ENCODE measurements at regions not wholly inside any gene's neighbourhood (a gene's known extent, or its start where the extent isn't known, plus 50 kb on each side); places are given as distances from the start of the nearest gene placed in this dataset.

GRCh38 chr15:46595016-46595415 is 960.2 kb downstream of the SQOR start:
- intact Hi-C loops (cut with micrococcal nuclease) = no loop called here
- H3K9ac ChIP-seq (ENCODE audit: low read length) = no peak overlapping the region

GRCh38 chr15:46607077-46607476 is 972.2 kb downstream of the SQOR start:
- Histone ChIP-seq H3K4me2 (replicated peaks; ENCODE audit: low read depth, low read length, poor library complexity, severe bottlenecking) (no peak overlapping the region), H4K20me1 (ENCODE audit: control insufficient read depth, insufficient read depth, low read length, poor library complexity, severe bottlenecking) (no peaks in the 10 kb centered on the region), H3K4me3 (ENCODE audit: control extremely low read depth in 1 of 5, extremely low read depth in 1 of 5, insufficient read depth in 1 of 5, low read depth in 2 of 5, low read length in 4 of 5) (no peak overlapping the region), H3K4me1 (ENCODE audit: control insufficient read depth in 2 of 2, insufficient read depth in 2 of 2, low read length in 2 of 2) (no peaks in the 10 kb centered on the region), H3K27ac (ENCODE audit: low read length in 2 of 2) (no peak overlapping the region), H3K9me3 (ENCODE audit: control extremely low read depth in 1 of 3, control insufficient read depth in 2 of 3, insufficient read depth in 1 of 3, low read length in 2 of 3) (no peaks in the 10 kb centered on the region), H3K27me3 (replicated peaks in 1 of 4; ENCODE audit: control extremely low read depth in 1 of 4, control insufficient read depth in 3 of 4, insufficient read depth in 4 of 4, low read length in 3 of 4) (no peaks in the 10 kb centered on the region), H3K79me2 (ENCODE audit: control insufficient read depth, insufficient read depth, low read length) (no peaks in the 10 kb centered on the region), H2AFZ (ENCODE audit: insufficient read depth, low read depth, low read length, poor library complexity, severe bottlenecking) (no peak overlapping the region), H3K36me3 (replicated peaks in 1 of 2; ENCODE audit: control extremely low read depth in 1 of 2, control insufficient read depth in 1 of 2, extremely low read depth in 1 of 2, insufficient read depth in 2 of 2, low read length in 1 of 2) (no peaks in the 10 kb centered on the region), H3K9ac (ENCODE audit: low read length) (no peak overlapping the region)
- intact Hi-C loops (cut with micrococcal nuclease) = no loop called here
- WGBS (ENCODE audit: insufficient coverage) = 78% methylated on average over 1 of the region's 3 CpGs
- no peaks in the 10 kb centered on the region for H3K9me3 Mint-ChIP-seq (ENCODE audit: insufficient read depth)
- no peaks in the 10 kb centered on the region for H3K4me1 Mint-ChIP-seq
- no peak overlapping the region for H3K4me3 Mint-ChIP-seq
- H3K27me3 Mint-ChIP-seq = no peaks in the 10 kb centered on the region
- no peak for DNase-seq
- TF ChIP-seq CTCF (IDR thresholded peaks at IDR 0.05) (no peak), EZH2 (IDR thresholded peaks at IDR 0.05; ENCODE audit: borderline replicate concordance, insufficient read depth, low read depth, low read length, poor library complexity, severe bottlenecking) (no peak)
- CTCF ChIA-PET = no interaction called here
- no peak overlapping the region for H3K27ac Mint-ChIP-seq
- ATAC-seq (ENCODE audit: low read depth) = no peak
- POLR2A ChIA-PET = no interaction called here

More at GRCh38 chr15:46595016-46595415, 960.2 kb downstream of the SQOR start:
- Mint-ChIP-seq H3K27me3 (no peaks in the 10 kb centered on the region), H3K9me3 (ENCODE audit: insufficient read depth) (peaks cover 6% of the 10 kb centered on the region), H3K4me1 (no peaks in the 10 kb centered on the region), H3K4me3 (no peak overlapping the region), H3K27ac (no peak overlapping the region)
- Histone ChIP-seq H3K4me1 (ENCODE audit: control insufficient read depth in 2 of 2, insufficient read depth in 2 of 2, low read length in 2 of 2) (no peaks in the 10 kb centered on the region), H3K9me3 (ENCODE audit: control extremely low read depth in 1 of 3, control insufficient read depth in 2 of 3, insufficient read depth in 1 of 3, low read length in 2 of 3) (peaks cover 0 to 1% (median 0%) of the 10 kb centered on the region in 3 donors), H2AFZ (ENCODE audit: insufficient read depth, low read depth, low read length, poor library complexity, severe bottlenecking) (no peak overlapping the region), H3K4me3 (ENCODE audit: control extremely low read depth in 1 of 5, extremely low read depth in 1 of 5, insufficient read depth in 1 of 5, low read depth in 2 of 5, low read length in 4 of 5) (no peak overlapping the region), H3K27ac (ENCODE audit: low read length in 2 of 2) (no peak overlapping the region), H3K79me2 (ENCODE audit: control insufficient read depth, insufficient read depth, low read length) (no peaks in the 10 kb centered on the region), H4K20me1 (ENCODE audit: control insufficient read depth, insufficient read depth, low read length, poor library complexity, severe bottlenecking) (no peaks in the 10 kb centered on the region), H3K36me3 (replicated peaks in 1 of 2; ENCODE audit: control extremely low read depth in 1 of 2, control insufficient read depth in 1 of 2, extremely low read depth in 1 of 2, insufficient read depth in 2 of 2, low read length in 1 of 2) (no peaks in the 10 kb centered on the region), H3K27me3 (replicated peaks in 1 of 4; ENCODE audit: control extremely low read depth in 1 of 4, control insufficient read depth in 3 of 4, insufficient read depth in 4 of 4, low read length in 3 of 4) (no peaks in the 10 kb centered on the region), H3K4me2 (replicated peaks; ENCODE audit: low read depth, low read length, poor library complexity, severe bottlenecking) (no peak overlapping the region)
- CTCF ChIA-PET = no interaction called here
- 100% methylated on average over 1 of the region's 3 CpGs for WGBS (ENCODE audit: insufficient coverage)
- no peak for DNase-seq
- no peak for TF ChIP-seq CTCF (IDR thresholded peaks at IDR 0.05)
- no peak for TF ChIP-seq EZH2 (IDR thresholded peaks at IDR 0.05; ENCODE audit: borderline replicate concordance, insufficient read depth, low read depth, low read length, poor library complexity, severe bottlenecking)
- POLR2A ChIA-PET = no interaction called here
- no peak for ATAC-seq (ENCODE audit: low read depth)

All from B cell (primary cell).